ENCODE measurements at regions not wholly inside any gene's neighbourhood (a gene's known extent, or its start where the extent isn't known, plus 50 kb on each side); places are given as distances from the start of the nearest gene placed in this dataset.

DNA sequence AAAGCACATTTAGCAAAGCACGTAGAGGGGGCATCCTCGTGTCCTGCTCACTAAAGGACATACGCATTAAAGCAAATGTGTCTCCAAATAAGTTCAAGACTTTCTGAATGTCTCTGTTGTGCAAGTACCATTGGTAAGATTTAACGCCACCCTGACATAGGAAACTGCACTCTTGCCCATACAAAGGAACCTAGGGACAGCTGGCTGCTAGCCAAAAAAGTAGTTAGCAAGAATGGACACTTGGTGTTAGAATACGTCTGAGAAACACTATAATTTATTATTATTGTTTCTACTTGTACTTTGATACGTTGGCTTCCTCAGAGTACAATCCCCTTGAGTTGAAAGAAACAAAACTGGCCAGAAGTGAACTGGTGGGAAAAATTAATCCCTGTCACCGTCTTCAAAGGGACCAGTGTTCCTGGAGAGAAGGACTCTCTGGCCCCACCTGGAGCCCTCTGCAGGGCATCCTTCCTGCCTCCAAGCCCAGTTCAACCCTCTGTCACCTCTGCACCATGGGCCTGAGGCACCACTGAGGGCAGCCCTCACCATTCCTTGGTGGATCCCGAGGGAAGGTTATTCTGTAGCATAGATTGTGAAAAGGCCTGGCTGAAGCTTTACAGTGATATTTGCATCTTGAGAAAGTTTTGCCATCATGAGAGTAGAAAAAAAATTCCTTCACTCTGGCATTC is 51.4 kb upstream of the APCDD1 start:
- DNase-seq = no peak

DNA sequence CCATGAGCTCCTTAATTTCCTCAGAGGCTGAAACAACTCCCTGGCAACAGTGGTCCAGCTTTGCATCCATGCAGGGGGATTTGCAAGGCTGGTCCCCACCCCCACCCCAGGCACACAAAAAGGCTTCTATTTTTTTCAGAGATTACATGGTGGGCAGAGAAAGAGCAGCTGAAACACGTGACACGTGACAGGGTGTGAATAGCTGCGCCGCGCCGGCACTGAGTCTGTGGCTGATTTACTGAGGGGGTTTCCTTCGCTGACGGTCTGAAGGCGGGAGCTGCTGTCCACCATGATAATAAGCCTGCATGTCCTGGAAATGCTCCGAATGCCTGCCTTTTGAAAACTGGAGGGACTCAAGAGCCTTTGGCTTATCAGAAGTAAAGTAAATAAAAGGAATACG is 50.7 kb upstream of the APCDD1 start:
- DNase-seq = no peak

DNA sequence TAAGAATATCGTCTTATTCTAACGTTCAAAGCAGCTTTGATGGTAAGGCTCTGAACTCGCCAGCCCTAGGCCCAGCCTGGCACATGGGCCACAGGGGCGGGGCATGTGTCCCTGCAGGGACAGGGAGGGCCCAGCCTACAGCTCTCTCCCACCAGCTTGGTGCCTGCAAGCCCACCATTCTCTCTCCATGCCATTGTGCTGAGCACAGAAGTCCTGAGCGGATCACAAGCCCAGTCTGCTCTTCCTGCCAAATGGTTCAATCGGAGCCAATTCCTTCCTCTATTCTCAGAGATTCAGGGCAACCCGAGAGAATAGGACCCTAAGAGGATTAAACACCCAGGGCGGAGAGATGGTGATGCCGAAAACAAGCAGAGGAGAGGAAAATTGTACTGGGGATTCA is 50.3 kb upstream of the APCDD1 start:
- no peak for DNase-seq

All from DMS153 (cell line).